GM12874 (cell line): ENCODE measurements at regions not wholly inside any gene's neighbourhood (a gene's known extent, or its start where the extent isn't known, plus 50 kb on each side); places are given as distances from the start of the nearest gene placed in this dataset.

Experiments
- TF ChIP-seq, protein P1 (sequence below): IDR thresholded peaks from 2 replicates; pipeline ENCODE4 v1.5.1; 2011; ENCODE audit warnings: low read depth, mild to moderate bottlenecking, control low read depth, low read length, moderate library complexity; ENCODE audit not compliant: insufficient read depth

DNA sequence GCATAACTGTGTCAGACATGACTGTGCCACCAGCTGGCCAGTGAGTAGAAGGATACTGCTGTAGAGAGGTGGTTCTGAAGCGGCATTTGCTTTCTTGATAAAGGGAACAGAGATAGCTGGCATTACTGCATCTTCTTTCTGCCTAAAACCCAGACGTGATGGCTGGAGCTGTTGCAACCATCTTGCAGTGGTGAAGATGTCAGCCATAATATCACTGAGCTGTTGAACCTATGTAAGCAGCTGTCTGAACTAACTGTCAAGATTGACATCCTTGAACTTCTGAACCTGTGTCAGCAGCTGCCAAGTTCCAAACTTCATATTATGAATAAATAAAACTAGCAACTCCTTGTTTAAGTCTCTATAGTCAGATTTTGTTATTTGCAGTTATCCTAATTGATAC is 88.9 kb upstream of the LNX1 start:
- TF ChIP-seq, protein P1, sequence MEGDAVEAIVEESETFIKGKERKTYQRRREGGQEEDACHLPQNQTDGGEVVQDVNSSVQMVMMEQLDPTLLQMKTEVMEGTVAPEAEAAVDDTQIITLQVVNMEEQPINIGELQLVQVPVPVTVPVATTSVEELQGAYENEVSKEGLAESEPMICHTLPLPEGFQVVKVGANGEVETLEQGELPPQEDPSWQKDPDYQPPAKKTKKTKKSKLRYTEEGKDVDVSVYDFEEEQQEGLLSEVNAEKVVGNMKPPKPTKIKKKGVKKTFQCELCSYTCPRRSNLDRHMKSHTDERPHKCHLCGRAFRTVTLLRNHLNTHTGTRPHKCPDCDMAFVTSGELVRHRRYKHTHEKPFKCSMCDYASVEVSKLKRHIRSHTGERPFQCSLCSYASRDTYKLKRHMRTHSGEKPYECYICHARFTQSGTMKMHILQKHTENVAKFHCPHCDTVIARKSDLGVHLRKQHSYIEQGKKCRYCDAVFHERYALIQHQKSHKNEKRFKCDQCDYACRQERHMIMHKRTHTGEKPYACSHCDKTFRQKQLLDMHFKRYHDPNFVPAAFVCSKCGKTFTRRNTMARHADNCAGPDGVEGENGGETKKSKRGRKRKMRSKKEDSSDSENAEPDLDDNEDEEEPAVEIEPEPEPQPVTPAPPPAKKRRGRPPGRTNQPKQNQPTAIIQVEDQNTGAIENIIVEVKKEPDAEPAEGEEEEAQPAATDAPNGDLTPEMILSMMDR: no peak

DNA sequence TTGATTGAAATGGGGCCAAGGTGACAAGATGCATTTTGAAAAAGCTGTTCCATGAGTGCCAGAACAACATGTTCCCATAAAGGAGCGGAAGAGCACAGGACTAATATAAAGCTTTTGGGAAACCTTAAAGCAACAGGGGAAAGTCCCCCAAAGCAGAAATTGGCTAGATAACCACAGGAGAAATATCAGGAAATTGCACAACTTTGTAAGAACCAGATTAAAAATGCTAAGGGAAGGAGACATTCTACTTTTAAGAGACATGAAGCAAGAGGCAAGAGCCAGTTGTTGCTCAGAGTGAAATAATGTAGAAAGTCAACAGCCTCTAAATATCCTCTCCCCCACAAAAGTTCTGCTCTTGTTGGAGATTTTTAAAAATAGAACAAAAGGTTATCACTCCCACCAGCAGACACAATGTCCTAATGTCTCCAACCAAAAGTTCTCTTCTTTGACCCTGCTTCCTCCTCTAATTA is 85.2 kb upstream of the LNX1 start:
- TF ChIP-seq, protein P1: no peak

DNA sequence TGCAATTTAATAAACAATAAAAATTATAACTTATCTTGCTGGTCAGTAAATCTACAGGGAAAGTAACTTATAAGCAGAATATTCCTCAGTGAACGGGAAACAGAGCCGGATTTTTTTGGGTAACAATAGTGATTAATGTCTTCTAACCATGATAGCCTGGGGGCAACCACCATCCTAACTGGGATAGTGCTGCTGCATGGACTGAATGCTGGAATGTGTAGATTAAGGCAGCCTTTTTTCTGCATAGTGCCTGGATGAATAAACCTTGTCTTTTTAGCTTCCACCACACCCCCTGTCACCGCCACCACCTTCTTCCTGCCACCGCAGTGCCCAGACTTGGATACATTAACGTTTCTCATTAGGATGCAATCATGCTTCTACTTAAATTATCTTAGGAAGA is 83.6 kb upstream of the LNX1 start:
- TF ChIP-seq, protein P1: no peak

DNA sequence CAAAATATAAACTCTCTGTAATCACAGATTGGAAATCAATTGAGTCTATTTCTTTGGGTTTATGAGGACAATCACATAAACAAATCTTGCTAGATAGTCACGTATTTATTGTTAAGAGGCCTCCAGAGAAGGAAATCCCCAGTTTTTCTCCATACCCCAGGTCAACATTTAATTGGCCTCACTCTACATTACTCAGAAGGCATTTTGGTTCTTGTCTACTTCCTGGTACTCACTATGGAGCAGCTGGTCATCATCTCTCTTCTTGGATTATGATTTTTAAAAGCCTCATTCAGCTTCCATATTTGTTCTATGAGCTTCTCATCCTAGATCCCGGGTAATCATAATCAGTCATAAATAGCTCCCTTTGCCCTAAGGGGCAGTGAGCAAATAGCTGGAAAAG is 81.6 kb upstream of the LNX1 start:
- TF ChIP-seq, protein P1: no peak

DNA sequence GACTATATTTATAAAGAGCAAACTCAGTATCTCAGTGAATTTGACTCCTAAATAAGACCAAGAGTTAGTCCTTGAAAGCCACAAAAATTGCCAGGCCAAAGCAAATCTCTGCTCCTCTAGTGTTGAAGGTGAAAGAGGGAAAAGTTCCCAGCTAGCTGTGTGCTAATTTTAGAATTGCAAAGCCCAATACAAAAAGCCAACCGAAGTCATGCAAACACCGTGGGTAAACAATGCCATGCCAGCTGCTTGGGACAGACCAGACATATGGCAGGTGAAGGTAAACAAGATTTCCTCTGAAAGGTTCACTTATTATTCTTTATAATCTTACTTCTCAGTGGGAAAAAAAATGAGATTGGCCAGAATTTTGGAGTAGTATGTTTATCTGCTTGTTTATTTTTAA is 80.5 kb upstream of the LNX1 start:
- TF ChIP-seq, protein P1: no peak

DNA sequence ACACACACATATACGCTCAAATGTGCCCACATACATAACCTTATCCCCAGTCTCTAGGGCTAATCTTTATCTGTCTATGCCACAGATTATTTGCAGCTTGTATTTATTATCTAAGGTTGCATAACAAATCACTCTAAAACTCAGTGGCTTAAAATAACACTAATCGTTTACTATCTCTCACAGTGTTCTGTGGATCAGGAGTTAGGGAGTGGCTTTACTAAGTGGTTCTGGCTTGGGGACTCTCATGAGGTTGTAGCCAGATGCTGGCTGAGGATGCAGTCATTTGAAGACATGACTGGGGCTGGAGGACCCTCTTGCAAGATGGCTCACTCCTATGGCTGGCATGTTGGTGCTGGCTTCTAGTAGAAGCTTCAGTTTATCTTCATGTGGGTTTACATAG is 68.5 kb upstream of the LNX1 start:
- TF ChIP-seq, protein P1: no peak

DNA sequence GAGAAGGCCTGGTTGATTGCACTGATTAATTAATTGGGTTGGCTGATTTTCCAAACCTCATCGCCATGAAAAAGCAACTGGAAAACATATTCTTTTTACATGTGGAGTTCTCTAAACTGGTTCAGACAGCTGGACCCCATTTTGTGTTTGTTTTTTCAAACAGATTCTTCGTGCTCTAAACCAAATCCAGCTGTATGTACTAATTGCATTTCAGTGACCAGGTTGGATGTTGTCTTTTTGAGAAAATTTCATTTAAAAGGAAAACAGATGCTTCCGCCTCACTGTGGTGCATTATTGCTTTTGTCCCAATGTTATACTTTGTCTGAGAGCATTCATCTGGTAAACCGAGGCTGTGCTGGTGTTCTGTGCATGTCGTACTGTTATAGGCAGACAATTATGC is 67.8 kb upstream of the LNX1 start:
- TF ChIP-seq, protein P1: no peak

DNA sequence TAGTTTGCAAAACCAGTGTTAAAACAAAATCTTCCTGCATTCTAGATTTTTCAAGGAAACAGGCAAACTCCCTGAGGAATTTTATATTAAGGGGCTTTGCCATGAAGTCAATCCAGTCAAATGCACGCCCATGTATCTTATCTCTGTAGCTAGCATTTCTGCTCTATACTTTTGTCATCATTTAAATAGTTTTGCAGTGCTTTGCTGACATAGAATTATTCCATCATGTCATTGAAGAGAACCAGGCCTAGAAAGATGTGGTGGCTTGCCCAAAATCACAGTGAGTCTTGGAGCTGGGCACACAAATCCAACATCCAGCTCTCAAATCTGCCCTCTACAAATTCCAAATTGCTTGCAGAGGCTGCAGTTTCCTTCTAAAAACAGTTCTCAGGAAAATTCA is 66.7 kb upstream of the LNX1 start:
- TF ChIP-seq, protein P1: no peak
